ENCODE measurements at regions not wholly inside any gene's neighbourhood (a gene's known extent, or its start where the extent isn't known, plus 50 kb on each side); places are given as distances from the start of the nearest gene placed in this dataset.
A peak's percentile ranks its signal among the peaks of the same experiment; 100 is the strongest.

GRCh38 chr13:29994911-29995595 is 144.6 kb upstream of the UBL3 start:
- no peak for DNase-seq

- DNase-seq, result peak in 1 of 2 donors; percentile 5
Measured at GRCh38 chr13:29993716-29994488, 143.5 kb upstream of the UBL3 start.

GRCh38 chr13:29993196-29993595 is 142.8 kb upstream of the UBL3 start:
- DNase-seq, result no peak

DNA sequence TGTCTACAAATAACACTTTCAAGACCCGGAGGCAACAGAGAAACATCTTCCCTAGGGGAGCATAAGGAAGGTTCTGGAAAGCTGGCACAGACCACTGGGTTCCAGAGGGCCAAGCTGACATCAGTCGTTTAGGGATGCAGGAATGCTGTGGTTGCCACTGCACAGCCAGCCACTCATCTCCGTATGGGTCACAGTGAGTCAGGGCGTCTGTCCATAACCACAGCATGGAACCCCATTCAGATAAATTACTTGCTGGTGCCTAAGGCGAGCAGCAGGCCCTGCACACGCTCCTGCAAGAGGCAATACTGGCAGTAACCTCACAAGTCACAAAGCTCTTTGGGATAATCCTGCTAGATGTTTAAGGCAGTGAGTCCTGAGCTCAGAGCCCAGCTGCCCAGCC is 140.9 kb upstream of the UBL3 start:
- DNase-seq, result no peak

- DNase-seq, result no peak
Measured at GRCh38 chr13:29987340-29987739, 136.9 kb upstream of the UBL3 start.

- DNase-seq, result no peak
Measured at GRCh38 chr13:29980339-29980738, 129.9 kb upstream of the UBL3 start.

GRCh38 chr13:29978211-29978610 is 127.8 kb upstream of the UBL3 start:
- no peak for DNase-seq

DNA sequence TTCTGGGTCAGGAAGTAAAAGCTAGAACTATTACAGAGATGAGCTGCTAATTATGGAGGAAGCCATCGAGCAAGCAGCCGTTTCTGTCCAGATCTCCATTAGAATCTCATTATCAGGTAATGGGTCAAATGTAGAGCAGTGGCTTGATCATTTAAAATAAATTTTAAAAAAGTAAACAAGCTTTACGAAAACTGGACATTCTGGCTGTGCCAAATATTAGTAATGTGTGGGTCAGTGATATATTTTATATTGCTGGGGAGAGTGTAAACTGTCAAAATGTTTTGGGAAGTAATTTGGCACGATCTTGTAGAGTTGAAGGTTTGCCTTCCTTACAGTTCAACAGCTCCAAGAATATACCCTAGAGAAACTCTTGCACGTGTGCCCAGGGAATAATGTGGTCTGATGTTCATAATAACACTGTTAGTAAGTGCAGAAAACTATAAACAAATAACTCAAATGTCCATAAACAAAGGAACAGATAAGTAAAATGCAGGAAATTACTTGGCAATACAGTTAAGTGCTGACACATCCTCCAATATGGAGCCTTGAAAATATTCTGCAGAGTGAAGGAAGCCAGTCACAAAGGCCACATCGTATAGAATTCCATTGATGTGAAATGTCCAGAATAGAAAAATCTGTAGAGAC is 127.2 kb upstream of the UBL3 start:
- DNase-seq, result no peak

GRCh38 chr13:29976535-29976934 is 126.1 kb upstream of the UBL3 start:
- no peak for DNase-seq

GRCh38 chr13:29975283-29975682 is 124.9 kb upstream of the UBL3 start:
- DNase-seq, result no peak

DNA sequence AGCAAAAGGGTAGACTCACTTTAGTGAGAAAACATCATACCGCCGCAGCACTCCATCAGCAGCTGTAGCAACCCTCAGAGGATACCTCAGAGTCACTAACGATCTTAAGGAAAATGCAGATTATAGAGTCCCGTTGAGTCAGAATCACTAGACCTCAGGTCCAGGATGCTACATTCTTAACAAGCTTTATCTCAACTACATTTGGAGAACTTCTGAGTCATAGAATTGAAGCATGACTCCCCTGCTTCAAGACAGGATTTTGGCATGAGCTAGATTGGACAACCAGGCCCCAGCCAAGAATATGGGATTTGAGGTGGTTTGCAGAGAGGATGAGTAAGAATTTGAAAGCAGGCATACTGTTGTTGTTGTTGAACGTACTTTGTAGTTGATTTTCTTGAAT is 118.9 kb upstream of the UBL3 start:
- no peak for DNase-seq

DNA sequence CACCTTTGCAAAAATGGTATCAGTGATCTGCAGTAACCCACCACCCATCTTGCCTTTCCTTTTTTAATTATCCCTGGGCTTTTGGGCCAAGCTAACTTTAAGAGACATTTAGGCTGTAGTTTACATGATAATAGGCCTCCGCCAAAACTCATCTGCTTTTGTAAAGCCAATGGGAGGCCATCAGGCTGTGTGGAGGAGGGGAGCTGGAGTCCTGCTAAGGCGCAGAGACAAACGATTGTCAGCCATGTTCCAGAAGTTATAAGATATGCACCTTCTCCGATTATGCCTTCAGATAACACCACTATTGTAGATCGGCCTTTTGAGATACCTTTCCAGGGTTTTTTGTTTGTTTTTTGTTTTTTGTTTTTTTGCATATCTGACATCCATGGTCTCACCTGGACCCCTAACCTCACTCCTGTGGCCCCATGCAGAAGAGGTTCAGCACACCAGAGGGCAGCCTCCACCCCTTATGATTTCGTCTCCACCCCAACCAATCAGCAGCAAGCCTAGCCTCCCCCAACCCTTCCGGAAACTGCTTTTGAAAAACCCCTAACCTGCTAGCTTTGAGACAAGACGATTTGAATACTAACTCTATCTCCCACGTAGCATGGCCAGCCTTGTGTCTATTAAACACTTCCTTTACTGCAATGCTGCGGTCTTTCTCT is 113.9 kb upstream of the UBL3 start:
- no peak for DNase-seq

DNA sequence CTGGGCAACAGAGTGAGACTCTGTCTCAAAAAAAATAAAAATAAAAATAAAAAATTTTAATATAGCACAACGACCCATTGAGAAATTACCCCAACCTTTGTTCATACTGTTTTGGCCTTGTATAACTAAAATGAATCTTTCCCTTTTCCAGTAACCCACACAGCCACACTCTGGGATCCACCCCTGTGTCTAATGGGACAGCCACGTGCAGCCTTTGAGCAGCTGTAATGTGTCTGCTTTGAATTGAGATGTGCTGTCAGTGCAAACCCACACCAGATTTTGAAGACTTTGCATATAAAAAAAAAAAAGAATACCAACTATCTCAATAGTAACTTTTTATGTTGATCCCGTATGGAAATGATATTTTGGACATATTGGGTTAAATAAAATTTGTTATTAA is 112.7 kb upstream of the UBL3 start:
- DNase-seq, result no peak

DNA sequence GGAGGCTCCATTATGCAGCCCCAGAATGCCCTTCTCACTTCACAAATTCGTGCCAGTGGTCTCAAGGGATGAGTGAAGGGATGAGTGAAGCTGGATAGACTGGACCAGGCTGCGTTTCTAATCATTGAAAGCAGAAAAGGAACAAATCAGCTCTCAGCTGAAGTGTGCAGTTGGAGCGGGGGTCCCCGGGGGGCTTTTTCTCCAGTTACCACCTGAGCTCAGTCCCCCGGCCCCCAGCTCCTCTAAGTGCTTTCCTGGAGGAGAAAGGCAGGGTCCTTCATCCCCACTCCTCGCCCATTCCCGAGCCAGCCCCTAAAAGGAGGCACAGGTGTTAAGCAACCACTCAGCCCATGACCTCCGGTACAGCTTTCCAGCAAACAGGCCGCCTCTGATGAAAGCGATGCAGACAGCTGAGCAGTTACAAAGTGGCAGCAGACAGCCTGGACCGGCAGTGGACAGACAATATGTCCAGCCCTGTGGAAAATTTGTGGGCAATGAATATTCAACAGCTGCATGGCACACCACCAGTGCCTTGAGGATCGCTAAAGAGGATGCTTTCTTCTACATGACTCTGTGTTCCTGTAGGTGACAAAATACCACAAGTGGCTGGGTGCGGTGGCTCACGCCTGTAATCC is 110.7 kb upstream of the UBL3 start:
- no peak for DNase-seq

GRCh38 chr13:29959603-29960002 is 109.2 kb upstream of the UBL3 start:
- DNase-seq, result no peak

GRCh38 chr13:29959086-29959485 is 108.7 kb upstream of the UBL3 start:
- no peak for DNase-seq

GRCh38 chr13:29958476-29958875 is 108.1 kb upstream of the UBL3 start:
- no peak for DNase-seq

GRCh38 chr13:29957320-29957719 is 106.9 kb upstream of the UBL3 start:
- no peak for DNase-seq

DNA sequence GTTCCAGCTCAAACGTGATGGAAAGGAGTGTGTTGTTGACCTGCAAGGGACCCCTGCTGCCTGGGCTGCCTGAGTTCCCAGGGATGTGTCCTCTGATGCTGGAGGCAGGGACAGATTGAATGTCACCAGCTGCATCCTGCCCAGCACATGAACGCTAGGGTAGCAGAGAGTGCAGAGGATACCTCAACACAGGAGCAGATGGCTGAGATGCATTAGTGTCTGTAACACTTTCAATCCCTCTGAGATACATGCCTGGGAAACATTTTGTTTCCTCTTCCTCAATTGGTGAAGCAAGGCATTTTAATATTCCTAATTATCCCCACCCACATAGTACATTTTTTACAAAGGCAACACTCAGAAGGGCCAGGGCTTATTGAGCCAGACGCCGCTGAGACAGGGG is 106.4 kb upstream of the UBL3 start:
- no peak for DNase-seq

DNA sequence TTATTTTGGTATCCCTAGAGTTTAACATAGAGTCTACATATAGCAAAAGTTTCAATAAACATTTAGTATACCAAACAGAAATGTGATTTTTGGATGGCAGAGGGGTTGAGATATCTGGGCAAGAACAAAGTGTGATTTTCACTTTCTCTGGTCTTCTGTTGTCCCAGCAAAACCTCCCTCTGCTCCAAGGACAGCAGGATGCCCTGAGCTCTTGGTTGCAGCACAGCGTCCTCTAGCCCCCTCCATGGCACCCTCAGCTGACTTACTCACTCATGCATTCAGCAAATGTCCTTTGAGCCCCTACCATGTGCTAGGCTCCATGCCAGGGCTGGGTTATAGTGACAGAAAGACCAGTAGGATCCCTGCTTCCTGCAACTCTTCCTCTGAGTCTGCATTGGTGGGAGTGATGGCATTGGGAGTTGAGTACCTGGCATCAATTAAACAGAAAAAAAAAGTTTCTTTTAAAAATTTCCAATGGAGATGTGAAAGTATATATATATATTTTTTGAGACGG is 104.8 kb upstream of the UBL3 start:
- no peak for DNase-seq

DNA sequence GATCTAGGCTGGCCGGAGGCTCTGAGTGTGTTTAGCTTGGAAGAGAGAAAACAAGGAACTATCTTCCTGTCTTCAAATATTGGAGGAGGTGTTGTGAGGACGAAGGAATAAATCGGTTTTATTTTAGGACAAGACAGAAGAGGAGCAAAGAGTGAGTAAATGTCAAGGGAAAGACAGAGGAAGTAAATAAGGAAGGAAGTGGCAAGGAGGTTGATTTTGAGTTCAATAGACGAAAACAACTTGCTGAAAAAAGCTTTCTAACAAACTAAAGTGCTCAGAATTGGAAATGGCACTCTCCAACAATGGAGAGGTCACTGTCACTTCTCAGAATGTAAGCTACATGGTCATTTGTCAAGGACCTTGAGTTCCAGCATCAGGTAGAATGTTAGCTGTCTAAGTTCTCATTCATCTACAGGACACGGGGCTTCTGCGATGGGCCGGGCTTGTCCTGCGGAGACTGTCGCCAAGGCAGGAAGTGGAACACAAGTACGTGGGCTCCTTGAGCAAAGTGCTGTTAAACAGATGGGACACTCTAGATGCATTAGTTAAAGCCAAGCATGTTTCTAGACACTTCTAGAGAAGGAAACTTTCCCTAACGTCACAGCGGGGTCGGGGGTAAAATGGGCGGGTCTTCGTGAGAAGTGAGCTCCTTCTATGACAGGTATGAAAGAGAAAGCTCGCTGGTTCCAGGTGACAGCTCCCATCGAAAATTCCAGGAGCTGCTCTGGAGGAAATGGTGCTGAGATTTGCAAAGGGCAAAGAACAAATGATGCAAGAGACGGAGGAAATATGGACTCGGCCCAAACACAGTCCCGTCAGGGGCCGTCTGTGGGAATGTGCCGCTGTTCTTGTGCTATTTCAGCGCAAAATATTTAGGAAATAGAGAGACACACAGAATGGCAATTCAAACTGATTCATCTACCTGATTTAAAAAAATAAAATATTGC is 103.9 kb upstream of the UBL3 start:
- no peak for DNase-seq

Measured in inflammatory macrophage (primary cell).